Mesendoderm (in vitro differentiated cells): ENCODE measurements at regions not wholly inside any gene's neighbourhood (a gene's known extent, or its start where the extent isn't known, plus 50 kb on each side); places are given as distances from the start of the nearest gene placed in this dataset.

Experiments
- DNase-seq: peaks from one replicate; pipeline ENCODE4 v3.0.0; 2013
- H2AK5ac ChIP-seq: 2 replicates; pipeline ENCODE4 v1.6.1; 2013; ENCODE audit warnings: low read length, inconsistent platforms
- H2BK120ac ChIP-seq: 2 replicates; pipeline ENCODE4 v1.6.1; 2013; ENCODE audit warnings: low read depth, mild to moderate bottlenecking, low read length, moderate library complexity, mixed read lengths
- H2BK15ac ChIP-seq: replicated peaks from 2 replicates; pipeline ENCODE4 v1.6.1; 2013; ENCODE audit warnings: low read depth, mild to moderate bottlenecking, moderate library complexity
- H2BK5ac ChIP-seq: 2 replicates; pipeline ENCODE4 v1.6.1; 2013; ENCODE audit warnings: low read length, inconsistent platforms
- H3K18ac ChIP-seq: 2 replicates; pipeline ENCODE4 v1.6.1; 2013; ENCODE audit warnings: mild to moderate bottlenecking, low read length, mixed read lengths
- H3K23ac ChIP-seq: one replicate; pipeline ENCODE4 v1.6.1; 2013; ENCODE audit warnings: low read length
- H3K27ac ChIP-seq: 2 replicates; pipeline ENCODE4 v1.5.1; 2013; ENCODE audit warnings: low read depth, mild to moderate bottlenecking, inconsistent platforms, low read length, moderate library complexity
- H3K27me3 ChIP-seq: 2 replicates; pipeline ENCODE4 v1.6.1; 2013; ENCODE audit warnings: low read length, control low read depth, mild to moderate bottlenecking, inconsistent platforms; ENCODE audit not compliant: insufficient read depth, poor library complexity
- H3K36me3 ChIP-seq: 2 replicates; pipeline ENCODE4 v1.6.1; 2013; ENCODE audit warnings: low read length, inconsistent platforms; ENCODE audit not compliant: control insufficient read depth, insufficient read depth
- H3K4ac ChIP-seq: one replicate; pipeline ENCODE4 v1.6.1; 2013; ENCODE audit warnings: low read depth, mild to moderate bottlenecking, low read length, moderate library complexity
- H3K4me1 ChIP-seq: 2 replicates; pipeline ENCODE4 v1.6.1; 2013; ENCODE audit warnings: low read depth, low read length, inconsistent platforms; ENCODE audit not compliant: control insufficient read depth
- H3K4me2 ChIP-seq: 2 replicates; pipeline ENCODE4 v1.6.1; 2013; ENCODE audit warnings: low read length
- H3K4me3 ChIP-seq: 2 replicates; pipeline ENCODE4 v1.5.1; 2013; ENCODE audit warnings: mild to moderate bottlenecking, low read length
- H3K56ac ChIP-seq: one replicate; pipeline ENCODE4 v1.6.1; 2013; ENCODE audit warnings: low read length
- H3K79me1 ChIP-seq: 2 replicates; pipeline ENCODE4 v1.6.1; 2013; ENCODE audit warnings: low read length, inconsistent platforms
- H3K79me2 ChIP-seq: 2 replicates; pipeline ENCODE4 v1.6.1; 2013; ENCODE audit warnings: mild to moderate bottlenecking, low read length; ENCODE audit not compliant: control insufficient read depth, insufficient read depth
- H3K9ac ChIP-seq: 2 replicates; pipeline ENCODE4 v1.6.1; 2013; ENCODE audit warnings: low read length, inconsistent platforms
- H4K5ac ChIP-seq: one replicate; pipeline ENCODE4 v1.6.1; 2013; ENCODE audit warnings: low read length
- H4K8ac ChIP-seq: one replicate; pipeline ENCODE4 v1.6.1; 2013; ENCODE audit warnings: low read depth, mild to moderate bottlenecking, control low read depth, low read length, moderate library complexity
- WGBS: extraction: QIAGEN DNeasy Blood & Tissue Kit; methylation state at CpG from one replicate; pipeline ENCODE4 v1.1.7; 2013; ENCODE audit warnings: low lambda C conversion rate, missing lambda C conversion rate; ENCODE audit not compliant: insufficient coverage; ENCODE audit errors: extremely low coverage; 5-methylcytosine and 5-hydroxymethylcytosine counted together

GRCh38 chr1:195516036-195516435, 1092.2 kb downstream of the KCNT2 start:
- Histone ChIP-seq H3K4me3 (no peak overlapping the region), H3K27me3 (no peaks in the 10 kb centered on the region), H3K4me1 (no peaks in the 10 kb centered on the region), H2BK5ac (no peak overlapping the region), H4K8ac (no peak overlapping the region), H2BK15ac (no peak overlapping the region), H3K23ac (no peak overlapping the region), H3K9ac (no peak overlapping the region), H3K36me3 (no peaks in the 10 kb centered on the region), H2BK120ac (no peak overlapping the region), H2AK5ac (no peak overlapping the region), H3K79me2 (no peaks in the 10 kb centered on the region), H3K56ac (no peak overlapping the region), H3K79me1 (no peaks in the 10 kb centered on the region), H3K27ac (no peak overlapping the region), H4K5ac (no peak overlapping the region), H3K4me2 (no peak overlapping the region), H3K18ac (no peak overlapping the region), H3K4ac (no peak overlapping the region)
- DNase-seq: no peak

- no peak overlapping the region for H4K8ac ChIP-seq
- DNase-seq: no peak
- no peaks in the 10 kb centered on the region for H3K27me3 ChIP-seq
- H3K79me1 ChIP-seq: no peaks in the 10 kb centered on the region
- no peak overlapping the region for H3K56ac ChIP-seq
- no peak overlapping the region for H3K18ac ChIP-seq
- H3K23ac ChIP-seq: no peak overlapping the region
- no peaks in the 10 kb centered on the region for H3K36me3 ChIP-seq
- H2BK5ac ChIP-seq: no peak overlapping the region
- no peak overlapping the region for H4K5ac ChIP-seq
- no peak overlapping the region for H3K4me2 ChIP-seq
- no peak overlapping the region for H3K9ac ChIP-seq
- H2BK15ac ChIP-seq: no peak overlapping the region
- H3K4me3 ChIP-seq: no peak overlapping the region
- no peak overlapping the region for H3K4ac ChIP-seq
- WGBS: no CpG with 5 or more reads among the region's 1 CpG
- H2BK120ac ChIP-seq: no peak overlapping the region
- H2AK5ac ChIP-seq: no peak overlapping the region
- H3K79me2 ChIP-seq: no peaks in the 10 kb centered on the region
- no peak overlapping the region for H3K27ac ChIP-seq
- no peaks in the 10 kb centered on the region for H3K4me1 ChIP-seq
Observed at GRCh38 chr1:195511501-195511900, 1096.7 kb downstream of the KCNT2 start.

GRCh38 chr1:195501118-195501517, 1107.1 kb downstream of the KCNT2 start:
- Histone ChIP-seq H3K23ac (no peak overlapping the region), H3K4me1 (no peaks in the 10 kb centered on the region), H3K36me3 (no peaks in the 10 kb centered on the region), H3K27ac (no peak overlapping the region), H3K4ac (no peak overlapping the region), H3K4me2 (no peak overlapping the region), H3K18ac (no peak overlapping the region), H2BK15ac (no peak overlapping the region), H2BK5ac (no peak overlapping the region), H3K79me1 (no peaks in the 10 kb centered on the region), H4K5ac (no peak overlapping the region), H2AK5ac (no peak overlapping the region), H3K4me3 (no peak overlapping the region), H3K9ac (no peak overlapping the region), H3K56ac (no peak overlapping the region), H2BK120ac (no peak overlapping the region), H3K79me2 (no peaks in the 10 kb centered on the region), H4K8ac (no peak overlapping the region), H3K27me3 (no peaks in the 10 kb centered on the region)
- DNase-seq: no peak
- no CpG with 5 or more reads among the region's 2 CpGs for WGBS

- Histone ChIP-seq H3K4me1 (no peaks in the 10 kb centered on the region), H4K5ac (no peak overlapping the region), H3K9ac (no peak overlapping the region), H3K36me3 (no peaks in the 10 kb centered on the region), H2AK5ac (no peak overlapping the region), H3K27me3 (no peaks in the 10 kb centered on the region), H3K27ac (no peak overlapping the region), H3K79me2 (no peaks in the 10 kb centered on the region), H3K4me2 (no peak overlapping the region), H4K8ac (no peak overlapping the region), H3K79me1 (no peaks in the 10 kb centered on the region), H3K4ac (no peak overlapping the region), H2BK15ac (no peak overlapping the region), H2BK120ac (no peak overlapping the region), H3K4me3 (no peak overlapping the region), H3K18ac (no peak overlapping the region), H3K56ac (no peak overlapping the region), H3K23ac (no peak overlapping the region), H2BK5ac (no peak overlapping the region)
- WGBS: no CpG with 5 or more reads among the region's 5 CpGs
- DNase-seq: peak; percentile 54
Observed at GRCh38 chr1:195495720-195496635, 1112.3 kb downstream of the KCNT2 start.

- Histone ChIP-seq H2BK120ac (no peak overlapping the region), H3K36me3 (no peaks in the 10 kb centered on the region), H2BK15ac (no peak overlapping the region), H3K23ac (no peak overlapping the region), H3K56ac (no peak overlapping the region), H4K5ac (no peak overlapping the region), H3K4ac (no peak overlapping the region), H3K79me1 (no peaks in the 10 kb centered on the region), H3K27ac (no peak overlapping the region), H3K4me1 (no peaks in the 10 kb centered on the region), H3K9ac (no peak overlapping the region), H3K18ac (no peak overlapping the region), H2BK5ac (no peak overlapping the region), H3K79me2 (no peaks in the 10 kb centered on the region), H3K4me3 (no peak overlapping the region), H4K8ac (no peak overlapping the region), H3K27me3 (no peaks in the 10 kb centered on the region), H3K4me2 (no peak overlapping the region), H2AK5ac (no peak overlapping the region)
- DNase-seq: no peak
- no CpG with 5 or more reads among the region's 6 CpGs for WGBS
Observed at GRCh38 chr1:195482137-195482536, 1126.1 kb downstream of the KCNT2 start.

- no peak overlapping the region for H3K4me2 ChIP-seq
- no peak overlapping the region for H3K4me3 ChIP-seq
- no peak overlapping the region for H2BK15ac ChIP-seq
- H4K5ac ChIP-seq: no peak overlapping the region
- no peak overlapping the region for H4K8ac ChIP-seq
- no peak overlapping the region for H3K18ac ChIP-seq
- H3K4me1 ChIP-seq: no peaks in the 10 kb centered on the region
- H2BK5ac ChIP-seq: no peak overlapping the region
- H2BK120ac ChIP-seq: no peak overlapping the region
- no peaks in the 10 kb centered on the region for H3K36me3 ChIP-seq
- no peak overlapping the region for H3K23ac ChIP-seq
- H3K79me1 ChIP-seq: no peaks in the 10 kb centered on the region
- peak; percentile 53 for DNase-seq
- H3K4ac ChIP-seq: no peak overlapping the region
- WGBS: no CpG with 5 or more reads among the region's 3 CpGs
- no peak overlapping the region for H3K9ac ChIP-seq
- no peaks in the 10 kb centered on the region for H3K27me3 ChIP-seq
- no peak overlapping the region for H2AK5ac ChIP-seq
- no peak overlapping the region for H3K56ac ChIP-seq
- no peak overlapping the region for H3K27ac ChIP-seq
- H3K79me2 ChIP-seq: no peaks in the 10 kb centered on the region
Observed at GRCh38 chr1:195481293-195481692, 1126.9 kb downstream of the KCNT2 start.
